GM19238 (cell line): ENCODE measurements at regions not wholly inside any gene's neighbourhood (a gene's known extent, or its start where the extent isn't known, plus 50 kb on each side); places are given as distances from the start of the nearest gene placed in this dataset.

Experiments used
- DNase-seq: peaks from one replicate; pipeline ENCODE4 v3.0.0; 2011; ENCODE audit warnings: low spot score; ENCODE audit not compliant: insufficient read length

- no peak for DNase-seq
Observed at GRCh38 chr1:188251036-188251435, 1422.3 kb downstream of the PLA2G4A start.

GRCh38 chr1:188261849-188262248 lies 1433.1 kb downstream of the PLA2G4A start:
- DNase-seq: no peak

- no peak for DNase-seq
Observed at GRCh38 chr1:188269956-188270355, 1441.2 kb downstream of the PLA2G4A start.

- no peak for DNase-seq
Observed at GRCh38 chr1:188270497-188270896, 1441.7 kb downstream of the PLA2G4A start.

GRCh38 chr1:188277771-188278170 lies 1449.0 kb downstream of the PLA2G4A start:
- DNase-seq: no peak

GRCh38 chr1:188281921-188282320 lies 1453.2 kb downstream of the PLA2G4A start:
- DNase-seq: no peak

DNA sequence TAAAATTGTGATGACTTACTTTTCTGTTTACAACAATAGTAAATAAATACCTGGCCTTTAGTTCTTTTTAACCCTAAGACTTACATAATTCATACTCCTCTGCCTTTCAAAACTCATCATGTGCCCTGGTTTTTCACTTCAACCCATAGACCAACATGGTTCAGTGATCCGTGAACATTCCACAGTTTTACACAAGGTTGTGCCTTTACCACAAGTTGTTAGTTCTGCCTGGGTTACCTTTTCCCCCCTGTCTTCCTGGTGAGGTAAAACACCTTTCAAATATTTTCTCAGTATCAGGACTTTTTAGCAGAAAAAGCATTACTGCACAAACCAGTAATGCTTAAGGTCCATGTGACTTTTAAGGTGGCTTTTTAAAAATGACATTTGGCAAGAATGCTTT lies 1466.4 kb downstream of the PLA2G4A start:
- DNase-seq: no peak

DNA sequence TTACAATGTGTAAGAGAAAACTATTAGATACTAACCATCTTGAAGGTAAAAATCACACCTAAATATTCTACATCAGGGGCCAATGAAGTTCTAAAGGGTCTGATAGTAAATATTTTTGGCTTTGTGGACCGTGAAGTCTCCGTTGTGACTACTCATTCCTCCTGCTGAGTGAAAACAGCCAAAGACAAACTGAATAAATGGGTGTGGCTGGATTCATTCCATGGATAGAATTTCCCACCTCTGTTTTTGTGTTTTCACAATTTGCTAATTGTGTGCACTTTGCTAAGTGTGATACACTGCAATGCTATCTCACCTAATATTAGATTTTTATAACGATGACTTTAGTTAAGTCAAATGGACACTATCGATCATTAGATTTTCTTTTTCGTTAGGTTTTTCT lies 1474.0 kb downstream of the PLA2G4A start:
- DNase-seq: no peak

DNA sequence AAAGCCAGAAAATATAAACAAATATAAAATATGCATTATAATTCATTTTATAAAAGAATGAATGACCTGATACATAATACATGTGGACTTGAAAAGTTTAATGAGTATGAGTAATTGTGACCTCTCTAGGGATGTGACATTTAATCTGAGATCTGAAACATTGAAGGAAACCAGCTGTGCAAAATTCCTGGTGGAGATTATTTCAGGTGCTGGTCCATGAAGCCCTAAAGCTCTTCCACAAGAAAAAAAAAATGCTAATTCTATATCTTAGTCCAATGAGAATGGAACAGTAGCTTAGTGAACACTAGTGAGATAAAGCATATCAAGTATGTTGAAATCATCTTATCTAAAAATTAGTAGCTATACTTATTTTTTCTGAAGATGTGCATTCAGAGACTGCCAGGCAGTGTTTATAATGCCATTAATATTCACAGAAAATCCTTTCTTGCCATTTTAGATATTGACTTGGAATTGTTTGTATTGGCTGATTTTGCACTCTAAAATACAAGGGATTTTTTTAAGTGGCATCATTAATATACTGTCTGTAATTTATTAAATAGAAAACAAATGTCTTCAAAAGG lies 1485.9 kb downstream of the PLA2G4A start:
- DNase-seq: no peak

- DNase-seq: no peak
Observed at GRCh38 chr1:188317894-188318293, 1489.1 kb downstream of the PLA2G4A start.

GRCh38 chr1:188325211-188325610 lies 1496.5 kb downstream of the PLA2G4A start:
- no peak for DNase-seq

DNA sequence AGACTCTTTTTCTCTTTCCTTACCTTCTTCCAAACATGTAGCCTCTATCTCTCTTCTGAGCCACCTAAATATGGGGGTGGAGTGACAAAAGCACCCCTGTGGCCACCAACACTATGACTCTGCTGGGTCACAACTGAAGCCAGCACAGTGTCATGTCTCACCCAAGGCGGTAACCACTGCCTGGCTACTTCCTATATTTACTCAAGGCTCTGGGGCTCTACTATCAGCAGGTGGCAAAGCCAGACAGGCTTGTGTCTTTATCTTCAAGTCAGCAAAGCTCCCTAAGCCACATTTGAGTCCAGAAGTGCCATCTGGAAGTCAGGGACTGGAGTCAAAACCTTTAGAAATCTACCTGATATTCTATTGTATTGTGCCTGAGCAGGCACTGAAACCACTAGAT lies 1515.2 kb downstream of the PLA2G4A start:
- DNase-seq: no peak

DNA sequence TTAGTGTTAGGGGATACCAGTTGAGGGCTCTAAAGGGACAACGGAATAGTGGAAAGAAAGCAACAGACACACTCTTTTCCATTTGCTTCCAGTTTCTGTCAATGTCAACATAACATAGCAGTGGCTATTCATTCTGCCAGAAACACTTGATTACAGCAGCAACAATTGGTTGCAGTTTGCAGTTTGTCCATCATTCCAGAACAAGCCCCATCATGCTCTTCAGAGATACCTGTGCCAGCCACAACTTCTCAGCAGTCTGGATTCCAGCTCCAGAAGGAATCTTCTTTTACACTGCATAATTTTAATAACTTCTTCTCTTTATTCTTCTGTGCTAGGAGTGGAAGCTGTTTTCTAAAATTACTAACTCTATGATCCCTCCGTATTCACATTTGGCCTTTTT lies 1521.4 kb downstream of the PLA2G4A start:
- no peak for DNase-seq

DNA sequence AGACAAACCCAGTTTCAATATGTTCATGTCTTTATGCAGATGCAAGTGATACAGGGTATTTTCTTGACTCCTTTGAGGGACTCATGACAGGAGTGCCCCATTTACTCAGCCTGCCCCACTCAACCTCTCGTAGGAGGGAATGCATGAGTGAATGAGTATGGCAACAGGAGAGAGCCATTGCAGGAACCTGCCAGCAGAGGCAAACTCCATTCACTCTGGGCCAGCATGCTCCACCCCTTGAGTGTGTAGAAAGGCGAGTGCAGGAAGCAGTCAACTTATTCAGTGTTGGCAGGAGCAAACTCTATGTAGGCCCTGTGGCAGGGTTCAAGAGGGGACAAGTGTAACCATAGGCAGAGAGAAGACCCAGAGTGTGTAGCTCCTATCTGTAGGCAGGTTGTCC lies 1526.3 kb downstream of the PLA2G4A start:
- no peak for DNase-seq

GRCh38 chr1:188355847-188356246 lies 1527.1 kb downstream of the PLA2G4A start:
- no peak for DNase-seq

DNA sequence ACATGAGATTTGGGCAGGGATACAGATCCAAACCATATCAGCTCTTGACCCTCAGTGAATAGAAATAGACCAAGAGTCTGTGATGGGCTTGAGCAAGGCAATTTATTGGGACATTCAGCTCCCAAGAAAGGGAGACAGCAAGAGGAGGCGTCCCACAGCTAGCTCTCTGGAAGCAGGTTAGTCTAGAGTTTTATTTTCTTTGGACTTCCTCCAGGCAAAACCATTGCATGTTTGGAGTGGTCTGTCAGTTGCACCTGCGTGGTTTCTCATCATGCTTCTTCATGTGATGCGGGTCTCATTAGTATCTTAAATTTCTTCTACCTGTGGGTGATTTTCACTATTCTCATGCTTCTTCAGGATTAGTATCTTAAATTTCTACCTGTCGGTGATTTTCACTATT lies 1530.6 kb downstream of the PLA2G4A start:
- no peak for DNase-seq

DNA sequence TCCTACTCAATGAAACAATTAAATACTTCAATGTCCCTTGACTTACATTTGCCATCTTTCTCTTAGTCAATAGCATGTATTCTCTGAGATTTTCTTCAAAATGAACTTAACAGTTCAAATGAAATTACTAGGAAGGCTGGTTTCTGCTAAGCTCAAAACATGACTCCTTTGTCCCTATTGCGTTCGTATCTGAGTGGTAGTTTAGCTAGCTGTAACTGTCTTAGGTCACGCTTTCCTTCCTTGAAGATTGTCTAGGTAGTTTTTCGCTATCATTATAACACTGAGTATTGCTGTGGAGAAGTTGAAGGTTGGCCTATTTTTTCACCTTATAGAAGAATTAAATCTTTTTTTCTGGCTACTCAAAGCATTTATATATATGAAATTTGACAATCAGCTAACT lies 1535.2 kb downstream of the PLA2G4A start:
- no peak for DNase-seq

DNA sequence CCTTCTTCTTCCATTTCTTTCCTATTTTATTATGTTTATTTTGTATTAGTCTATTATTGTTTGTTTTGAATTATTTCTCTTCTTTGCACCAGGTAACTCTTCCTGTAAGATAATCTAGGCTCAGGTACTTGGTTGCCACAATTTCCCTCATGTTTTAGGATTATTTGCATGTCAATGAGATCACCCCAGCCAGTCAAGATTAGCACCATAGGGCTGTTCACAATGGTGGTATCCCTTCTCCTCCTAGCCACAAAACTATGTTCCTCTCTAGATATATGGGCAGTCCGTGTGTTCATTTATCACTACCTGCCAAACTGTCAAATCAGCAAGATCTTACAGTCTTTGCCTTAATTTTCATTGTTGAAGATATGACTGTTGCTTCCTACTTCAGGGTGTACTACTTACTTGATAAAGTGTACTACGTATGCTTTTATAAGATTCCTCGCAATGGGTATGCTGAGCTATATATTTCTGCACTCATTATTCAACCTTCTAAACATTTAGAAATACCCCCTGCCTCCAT lies 1536.2 kb downstream of the PLA2G4A start:
- no peak for DNase-seq

DNA sequence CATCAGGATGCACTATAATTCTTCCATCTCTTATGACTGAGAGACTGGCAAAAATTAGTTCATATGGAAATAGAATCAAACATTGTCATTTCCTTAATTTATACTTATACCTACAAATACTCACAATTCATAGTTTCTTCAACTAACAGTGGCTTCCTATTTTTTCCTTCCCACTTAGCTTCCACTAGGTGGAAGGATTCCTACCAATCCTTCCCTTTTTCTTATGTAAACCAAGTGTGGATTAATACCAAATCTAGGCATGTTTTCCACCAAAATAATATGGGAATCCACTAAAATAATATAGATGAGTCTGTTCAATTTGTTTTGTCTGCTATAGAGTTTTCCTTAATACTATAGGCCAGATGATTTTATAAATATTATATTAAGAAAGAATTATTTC lies 1537.1 kb downstream of the PLA2G4A start:
- no peak for DNase-seq

GRCh38 chr1:188367661-188368060 lies 1538.9 kb downstream of the PLA2G4A start:
- DNase-seq: no peak

DNA sequence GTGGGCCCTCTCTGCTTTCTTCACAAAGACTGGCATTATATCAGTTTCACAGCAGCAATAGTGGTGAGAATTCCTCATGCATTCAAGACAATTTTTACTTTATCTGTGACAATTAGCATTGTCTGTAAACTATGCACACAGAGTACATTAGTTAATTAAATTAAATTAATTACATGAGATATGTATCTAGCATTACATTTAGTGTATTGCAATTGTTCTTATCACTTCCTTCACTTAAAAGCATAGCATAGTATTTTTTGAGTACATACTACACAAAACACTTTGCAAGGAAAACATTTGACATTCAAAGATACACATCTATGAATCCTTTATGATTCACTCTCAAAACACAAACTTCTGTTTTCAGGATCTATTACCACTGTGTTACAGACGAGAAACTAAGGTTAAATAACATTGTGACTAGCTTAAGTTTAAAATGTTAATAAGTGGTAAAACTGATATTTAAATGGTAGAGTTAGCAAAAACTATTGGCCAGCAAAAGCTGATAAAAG lies 1542.6 kb downstream of the PLA2G4A start:
- DNase-seq: no peak

- no peak for DNase-seq
Observed at GRCh38 chr1:188372821-188373220, 1544.1 kb downstream of the PLA2G4A start.

- DNase-seq: no peak
Observed at GRCh38 chr1:188382851-188383250, 1554.1 kb downstream of the PLA2G4A start.

- DNase-seq: no peak
Observed at GRCh38 chr1:188386161-188386560, 1557.4 kb downstream of the PLA2G4A start.
